ENCODE measurements at regions not wholly inside any gene's neighbourhood (a gene's known extent, or its start where the extent isn't known, plus 50 kb on each side); places are given as distances from the start of the nearest gene placed in this dataset.
"Not testable (repeated sequence)": the region's sequence is repeated elsewhere in the genome, so short reads cannot be mapped to it uniquely, and the experiment has no call there.

GRCh38 chr6:105562027-105562426 is 159.1 kb upstream of the PREP start:
- DNase-seq, result no peak

GRCh38 chr6:105561486-105561885 is 158.6 kb upstream of the PREP start:
- DNase-seq, result no peak

- no peak for DNase-seq
These were observed 157.8 kb upstream of the PREP start for GRCh38 chr6:105560611-105561066.

- DNase-seq, result no peak
These were observed 154.4 kb upstream of the PREP start for GRCh38 chr6:105557291-105557690.

GRCh38 chr6:105553171-105553570 is 150.3 kb upstream of the PREP start:
- DNase-seq, result no peak

GRCh38 chr6:105550955-105551620 is 148.2 kb upstream of the PREP start:
- peak; percentile 29 for DNase-seq

- no peak for DNase-seq
These were observed 143.9 kb upstream of the PREP start for GRCh38 chr6:105546754-105547153.

- DNase-seq, result no peak
These were observed 143.3 kb upstream of the PREP start for GRCh38 chr6:105545947-105546731.

GRCh38 chr6:105545228-105545920 is 142.5 kb upstream of the PREP start:
- DNase-seq, result no peak

- no peak for DNase-seq
These were observed 137.0 kb upstream of the PREP start for GRCh38 chr6:105539911-105540310.

GRCh38 chr6:105537981-105538578 is 135.2 kb upstream of the PREP start:
- DNase-seq, result no peak

- no peak for DNase-seq
These were observed 134.1 kb upstream of the PREP start for GRCh38 chr6:105536961-105537360.

- no peak for DNase-seq
These were observed 130.4 kb upstream of the PREP start for GRCh38 chr6:105533301-105533700.

GRCh38 chr6:105526225-105526872 is 123.5 kb upstream of the PREP start:
- no peak for DNase-seq

GRCh38 chr6:105522626-105523322 is 119.9 kb upstream of the PREP start:
- DNase-seq, result peak; percentile 8

- DNase-seq, result no peak
These were observed 117.1 kb upstream of the PREP start for GRCh38 chr6:105519954-105520353.

GRCh38 chr6:105518993-105519392 is 116.1 kb upstream of the PREP start:
- not testable (repeated sequence) for DNase-seq

- no peak for DNase-seq
These were observed 112.2 kb upstream of the PREP start for GRCh38 chr6:105515054-105515453.

- no peak for DNase-seq
These were observed 111.4 kb upstream of the PREP start for GRCh38 chr6:105514306-105514705.

- no peak for DNase-seq
These were observed 108.8 kb upstream of the PREP start for GRCh38 chr6:105511639-105512038.

GRCh38 chr6:105510746-105511145 is 107.9 kb upstream of the PREP start:
- DNase-seq, result no peak
